ENCODE measurements at regions not wholly inside any gene's neighbourhood (a gene's known extent, or its start where the extent isn't known, plus 50 kb on each side); places are given as distances from the start of the nearest gene placed in this dataset.

DNA sequence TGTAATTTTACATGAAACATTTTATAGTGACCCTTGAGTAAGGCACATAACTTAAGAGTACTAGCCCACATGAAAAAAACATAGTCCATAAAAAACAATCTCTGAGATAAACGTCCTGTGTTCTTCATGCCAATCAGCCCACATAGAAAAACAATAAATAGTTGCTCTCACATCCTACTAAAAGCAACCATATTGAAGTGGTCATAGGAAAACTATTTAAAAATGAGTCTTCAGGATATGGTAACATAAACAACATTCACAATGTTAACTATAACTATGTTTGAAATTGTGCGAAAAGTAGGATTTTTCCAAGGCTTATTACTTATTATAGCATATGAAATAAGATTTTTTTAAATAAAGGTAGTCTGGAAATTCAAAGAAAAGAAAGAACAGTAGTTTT lies 77.1 kb upstream of the EPHA5 start:
- H3F3A ChIP-seq (ENCODE audit: insufficient read depth): no peaks in the 10 kb centered on the region
- TF ChIP-seq EZH2phosphoT487 (conservative IDR thresholded peaks at IDR 0.05; ENCODE audit: low read length): no peak
- no peaks in the 10 kb centered on the region for H4K20me1 ChIP-seq (ENCODE audit: low read depth, low read length)
- no peak overlapping the region for H3K27ac ChIP-seq (ENCODE audit: low read depth, low read length)
- no peak overlapping the region for H3K9ac ChIP-seq (ENCODE audit: low read length)
- no peak overlapping the region for H3K4me2 ChIP-seq (ENCODE audit: low read depth, low read length, poor library complexity, severe bottlenecking)
- no peak overlapping the region for H2AFZ ChIP-seq (ENCODE audit: low read depth, low read length, severe bottlenecking)
- no peaks in the 10 kb centered on the region for H3K79me2 ChIP-seq (ENCODE audit: insufficient read depth, low read length)
- H3K4me3 ChIP-seq (ENCODE audit: insufficient read depth, low read length, poor library complexity, severe bottlenecking): no peak overlapping the region
- no peaks in the 10 kb centered on the region for H3K9me3 ChIP-seq (ENCODE audit: insufficient read depth, low read length)
- no peaks in the 10 kb centered on the region for H3K36me3 ChIP-seq (ENCODE audit: low read length)
- H3K9me2 ChIP-seq (replicated peaks; ENCODE audit: insufficient read depth, low read length): no peaks in the 10 kb centered on the region
- H3K27me3 ChIP-seq (ENCODE audit: low read length): no peaks in the 10 kb centered on the region

DNA sequence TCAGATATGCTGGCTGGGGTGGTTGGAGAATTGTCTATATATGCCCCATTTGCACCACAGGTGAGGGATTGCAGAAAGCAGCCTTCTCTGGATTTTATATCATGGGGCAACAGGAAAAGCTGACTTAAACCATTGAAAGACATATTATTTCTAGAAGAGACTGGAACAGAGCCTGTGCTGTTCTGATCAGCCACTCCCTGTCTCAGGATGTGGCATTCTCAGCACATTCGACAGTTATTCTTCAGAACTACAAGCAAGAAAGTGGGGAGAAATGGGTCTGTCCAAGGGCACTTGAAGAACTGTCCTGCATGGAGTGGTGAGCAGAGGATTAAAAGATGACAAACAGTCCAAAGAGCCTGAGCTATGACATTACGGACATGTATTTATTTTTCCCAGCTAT lies 67.8 kb upstream of the EPHA5 start:
- Histone ChIP-seq H3K4me2 (ENCODE audit: low read depth, low read length, poor library complexity, severe bottlenecking) (no peak overlapping the region), H3K36me3 (ENCODE audit: low read length) (no peaks in the 10 kb centered on the region)
- TF ChIP-seq, protein P1, sequence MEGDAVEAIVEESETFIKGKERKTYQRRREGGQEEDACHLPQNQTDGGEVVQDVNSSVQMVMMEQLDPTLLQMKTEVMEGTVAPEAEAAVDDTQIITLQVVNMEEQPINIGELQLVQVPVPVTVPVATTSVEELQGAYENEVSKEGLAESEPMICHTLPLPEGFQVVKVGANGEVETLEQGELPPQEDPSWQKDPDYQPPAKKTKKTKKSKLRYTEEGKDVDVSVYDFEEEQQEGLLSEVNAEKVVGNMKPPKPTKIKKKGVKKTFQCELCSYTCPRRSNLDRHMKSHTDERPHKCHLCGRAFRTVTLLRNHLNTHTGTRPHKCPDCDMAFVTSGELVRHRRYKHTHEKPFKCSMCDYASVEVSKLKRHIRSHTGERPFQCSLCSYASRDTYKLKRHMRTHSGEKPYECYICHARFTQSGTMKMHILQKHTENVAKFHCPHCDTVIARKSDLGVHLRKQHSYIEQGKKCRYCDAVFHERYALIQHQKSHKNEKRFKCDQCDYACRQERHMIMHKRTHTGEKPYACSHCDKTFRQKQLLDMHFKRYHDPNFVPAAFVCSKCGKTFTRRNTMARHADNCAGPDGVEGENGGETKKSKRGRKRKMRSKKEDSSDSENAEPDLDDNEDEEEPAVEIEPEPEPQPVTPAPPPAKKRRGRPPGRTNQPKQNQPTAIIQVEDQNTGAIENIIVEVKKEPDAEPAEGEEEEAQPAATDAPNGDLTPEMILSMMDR (IDR thresholded peaks at IDR 0.05; ENCODE audit: insufficient read depth, low read length, poor library complexity, severe bottlenecking): no peak
- TF ChIP-seq EZH2phosphoT487 (conservative IDR thresholded peaks at IDR 0.05; ENCODE audit: low read length): no peak

DNA sequence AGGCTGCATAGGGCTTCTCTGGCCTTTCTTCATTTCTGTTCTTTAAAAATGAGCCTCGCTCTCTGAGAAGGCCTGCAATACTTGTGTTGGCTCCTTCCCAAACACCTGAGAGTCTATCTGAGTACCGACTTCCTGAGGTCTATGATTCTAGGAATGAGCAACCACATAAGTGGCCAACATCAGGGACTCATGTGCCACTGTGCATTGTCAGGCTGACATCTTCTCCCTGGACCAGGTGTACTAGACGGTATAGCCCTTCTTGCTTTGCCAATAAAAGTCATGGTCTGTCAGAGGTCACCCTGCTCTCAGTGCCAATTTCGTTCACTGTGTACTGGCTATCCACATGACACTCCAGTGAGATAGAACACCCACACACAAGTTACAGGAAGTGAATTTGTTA lies 67.4 kb upstream of the EPHA5 start:
- Histone ChIP-seq H4K20me1 (ENCODE audit: low read depth, low read length) (no peaks in the 10 kb centered on the region), H3K27ac (ENCODE audit: low read depth, low read length) (no peak overlapping the region), H3K36me3 (ENCODE audit: low read length) (no peaks in the 10 kb centered on the region), H3K9me2 (replicated peaks; ENCODE audit: insufficient read depth, low read length) (no peaks in the 10 kb centered on the region), H3K4me2 (ENCODE audit: low read depth, low read length, poor library complexity, severe bottlenecking) (no peak overlapping the region), H3K27me3 (ENCODE audit: low read length) (no peaks in the 10 kb centered on the region), H3K4me3 (ENCODE audit: insufficient read depth, low read length, poor library complexity, severe bottlenecking) (no peak overlapping the region), H3K79me2 (ENCODE audit: insufficient read depth, low read length) (no peaks in the 10 kb centered on the region), H3F3A (ENCODE audit: insufficient read depth) (no peaks in the 10 kb centered on the region), H3K9me3 (ENCODE audit: insufficient read depth, low read length) (no peaks in the 10 kb centered on the region), H2AFZ (ENCODE audit: low read depth, low read length, severe bottlenecking) (no peak overlapping the region), H3K9ac (ENCODE audit: low read length) (no peak overlapping the region)
- TF ChIP-seq, protein P1 (IDR thresholded peaks at IDR 0.05; ENCODE audit: insufficient read depth, low read length, poor library complexity, severe bottlenecking): no peak
- TF ChIP-seq EZH2phosphoT487 (conservative IDR thresholded peaks at IDR 0.05; ENCODE audit: low read length): no peak

More for the DNA sequence above, 67.8 kb upstream of the EPHA5 start:
- Histone ChIP-seq H3K9me3 (ENCODE audit: insufficient read depth, low read length) (no peaks in the 10 kb centered on the region), H3K4me3 (ENCODE audit: insufficient read depth, low read length, poor library complexity, severe bottlenecking) (no peak overlapping the region), H3K27ac (ENCODE audit: low read depth, low read length) (no peak overlapping the region), H3K9me2 (replicated peaks; ENCODE audit: insufficient read depth, low read length) (no peaks in the 10 kb centered on the region), H3K27me3 (ENCODE audit: low read length) (no peaks in the 10 kb centered on the region), H2AFZ (ENCODE audit: low read depth, low read length, severe bottlenecking) (no peak overlapping the region), H3K79me2 (ENCODE audit: insufficient read depth, low read length) (no peaks in the 10 kb centered on the region), H4K20me1 (ENCODE audit: low read depth, low read length) (no peaks in the 10 kb centered on the region), H3F3A (ENCODE audit: insufficient read depth) (no peaks in the 10 kb centered on the region), H3K9ac (ENCODE audit: low read length) (no peak overlapping the region)

DNA sequence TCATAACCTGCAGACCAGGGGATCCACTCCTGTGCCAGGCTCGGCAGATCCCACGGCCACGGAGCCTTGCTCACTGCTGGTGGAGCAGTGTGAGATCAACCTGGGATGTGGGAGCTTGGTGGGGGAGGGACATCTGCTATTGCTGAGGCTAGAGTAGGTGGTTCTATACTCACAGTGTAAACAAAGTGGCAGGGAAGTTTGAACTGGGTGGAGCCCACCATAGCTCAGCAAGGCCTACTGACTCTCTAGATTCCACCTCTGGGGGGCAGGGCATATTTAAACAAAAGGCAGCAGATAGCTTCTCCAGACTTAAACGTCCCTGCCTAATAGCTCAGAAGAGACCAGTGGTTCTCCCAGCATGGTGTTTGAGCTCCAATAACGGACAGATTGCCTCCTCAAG lies 54.7 kb upstream of the EPHA5 start:
- Histone ChIP-seq H3K9me3 (ENCODE audit: insufficient read depth, low read length) (no peaks in the 10 kb centered on the region), H3K9me2 (replicated peaks; ENCODE audit: insufficient read depth, low read length) (no peaks in the 10 kb centered on the region), H3K79me2 (ENCODE audit: insufficient read depth, low read length) (no peaks in the 10 kb centered on the region), H2AFZ (ENCODE audit: low read depth, low read length, severe bottlenecking) (no peak overlapping the region), H3K27ac (ENCODE audit: low read depth, low read length) (no peak overlapping the region), H3K27me3 (ENCODE audit: low read length) (no peaks in the 10 kb centered on the region), H3K4me2 (ENCODE audit: low read depth, low read length, poor library complexity, severe bottlenecking) (no peak overlapping the region), H3K36me3 (ENCODE audit: low read length) (no peaks in the 10 kb centered on the region), H3K4me3 (ENCODE audit: insufficient read depth, low read length, poor library complexity, severe bottlenecking) (no peak overlapping the region), H3F3A (ENCODE audit: insufficient read depth) (no peaks in the 10 kb centered on the region), H4K20me1 (ENCODE audit: low read depth, low read length) (no peaks in the 10 kb centered on the region), H3K9ac (ENCODE audit: low read length) (no peak overlapping the region)
- TF ChIP-seq, protein P1 (IDR thresholded peaks at IDR 0.05; ENCODE audit: insufficient read depth, low read length, poor library complexity, severe bottlenecking): no peak
- TF ChIP-seq EZH2phosphoT487 (conservative IDR thresholded peaks at IDR 0.05; ENCODE audit: low read length): no peak

Data from SU-DHL-6 (cell line).